Right cardiac atrium (tissue), 5 donors: ENCODE measurements at regions not wholly inside any gene's neighbourhood (a gene's known extent, or its start where the extent isn't known, plus 50 kb on each side); places are given as distances from the start of the nearest gene placed in this dataset.

ENCODE experiments used
- ATAC-seq, 2 donors: fragments of 200-7000 bp; cut with Tn5 transposase; one replicate each; pipeline versions ENCODE4 v1.8.0 to v1.9.1; 2020; ENCODE audit warnings: moderate library complexity in 2 of 2, mild to moderate bottlenecking in 1 of 2
- DNase-seq, 3 donors: peaks; one replicate each; pipeline ENCODE4 v3.0.0-alpha.2; 2020
- H3K27ac ChIP-seq: one replicate; pipeline ENCODE4 v1.5.1; 2013; ENCODE audit warnings: mild to moderate bottlenecking, low read length, control low read depth, moderate library complexity
- H3K27me3 ChIP-seq: one replicate; pipeline ENCODE4 v1.6.1; 2013; ENCODE audit not compliant: control insufficient read depth, insufficient read depth
- H3K4me1 ChIP-seq: one replicate; pipeline ENCODE4 v1.6.1; 2013; ENCODE audit warnings: low read length; ENCODE audit not compliant: control insufficient read depth, insufficient read depth
- H3K4me3 ChIP-seq: one replicate; pipeline ENCODE4 v1.5.1; 2013; ENCODE audit warnings: low read length, control low read depth
- H3K9me3 ChIP-seq: one replicate; pipeline ENCODE4 v1.6.1; 2013; ENCODE audit warnings: low read length; ENCODE audit not compliant: control insufficient read depth
- WGBS: extraction: QIAGEN DNeasy Blood & Tissue Kit; methylation state at CpG from one replicate; pipeline ENCODE4 v1.1.7; 2013; 5-methylcytosine and 5-hydroxymethylcytosine counted together
- intact Hi-C, 4 donors: fragments of 100-400 bp; cut with DNase I; formaldehyde crosslinking; loops; one replicate each; pipeline versions ENCODE4 v1.11.0 to v1.14.0; 2022 to 2023
- donor health status: healthy with polysubstance abuse.
- donor health status: DM: no; HTN: yes; CAD: no.
- donor health status: DM: no; HTN: no; CAD: no.
- donor health status: DM: no; HTN: yes; CAD: no; lungs with severe emphysema.
- donor health status: DM: yes; HTN: yes; CAD: no.

GRCh38 chr19:31633014-31633413, 283.8 kb upstream of the TSHZ3 start:
- DNase-seq: no peak
- Histone ChIP-seq H3K9me3 (no peaks in the 10 kb centered on the region), H3K4me1 (no peaks in the 10 kb centered on the region), H3K27ac (no peak overlapping the region), H3K4me3 (no peak overlapping the region), H3K27me3 (no peaks in the 10 kb centered on the region)
- 95% methylated on average over 8 of the region's 8 CpGs for WGBS
- no peak for ATAC-seq
- intact Hi-C loops: no loop called here

- ATAC-seq: no peak
- intact Hi-C loops: no loop called here
- Histone ChIP-seq H3K27ac (no peak overlapping the region), H3K27me3 (no peaks in the 10 kb centered on the region), H3K4me1 (no peaks in the 10 kb centered on the region), H3K9me3 (no peaks in the 10 kb centered on the region), H3K4me3 (no peak overlapping the region)
- 67% methylated on average over 1 of the region's 1 CpG for WGBS
- DNase-seq: no peak
Observed at GRCh38 chr19:31639306-31639705, 290.1 kb upstream of the TSHZ3 start.

DNA sequence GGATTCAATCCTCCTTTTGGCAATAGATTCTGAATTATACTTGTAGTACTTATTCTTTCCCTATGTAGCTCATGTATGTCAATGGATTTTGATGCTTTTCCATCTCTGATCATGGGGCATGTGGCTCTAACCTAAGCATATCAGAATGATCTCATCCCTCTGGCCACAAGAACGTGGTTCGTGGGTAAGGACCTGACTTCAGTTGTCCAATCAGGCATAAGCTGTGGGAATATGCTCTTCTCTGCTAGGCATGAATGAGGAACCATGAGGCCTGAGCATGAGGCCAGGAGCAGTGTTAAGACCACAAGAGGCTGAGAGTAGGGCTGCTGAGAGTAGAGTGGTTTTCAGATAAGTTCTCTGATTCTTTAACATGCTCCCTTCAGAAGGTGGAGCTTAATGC, 292.4 kb upstream of the TSHZ3 start:
- ATAC-seq: no peak
- no peaks in the 10 kb centered on the region for H3K9me3 ChIP-seq

DNA sequence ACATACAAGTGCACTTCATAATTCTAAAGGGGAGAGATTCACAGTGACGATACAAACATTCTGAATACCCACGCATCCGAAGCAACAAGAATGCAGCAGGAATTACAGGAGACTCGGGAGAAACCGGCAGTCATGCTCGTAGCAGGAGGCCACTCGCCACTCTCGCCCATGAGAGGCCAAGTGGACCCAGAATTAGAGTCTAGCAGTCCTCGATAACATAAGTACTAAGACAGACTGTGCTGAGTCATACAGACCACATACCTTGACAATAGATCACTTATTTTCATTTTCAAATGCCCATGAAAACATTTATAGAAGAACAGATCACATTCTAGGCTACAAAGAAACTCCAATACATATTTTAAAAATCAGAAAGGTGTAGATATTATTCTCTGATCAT, 299.1 kb upstream of the TSHZ3 start:
- no peak for DNase-seq
- Histone ChIP-seq H3K9me3 (no peaks in the 10 kb centered on the region), H3K4me3 (no peak overlapping the region), H3K4me1 (no peaks in the 10 kb centered on the region), H3K27ac (no peak overlapping the region), H3K27me3 (no peaks in the 10 kb centered on the region)
- intact Hi-C loops: no loop called here
- no peak for ATAC-seq
- 72% methylated on average over 9 of the region's 9 CpGs for WGBS

More for the DNA sequence above, 292.4 kb upstream of the TSHZ3 start:
- Histone ChIP-seq H3K27me3 (no peaks in the 10 kb centered on the region), H3K4me3 (no peak overlapping the region), H3K4me1 (no peaks in the 10 kb centered on the region), H3K27ac (no peak overlapping the region)
- 65% methylated on average over 2 of the region's 2 CpGs for WGBS
- intact Hi-C loops: no loop called here
- DNase-seq: no peak

DNA sequence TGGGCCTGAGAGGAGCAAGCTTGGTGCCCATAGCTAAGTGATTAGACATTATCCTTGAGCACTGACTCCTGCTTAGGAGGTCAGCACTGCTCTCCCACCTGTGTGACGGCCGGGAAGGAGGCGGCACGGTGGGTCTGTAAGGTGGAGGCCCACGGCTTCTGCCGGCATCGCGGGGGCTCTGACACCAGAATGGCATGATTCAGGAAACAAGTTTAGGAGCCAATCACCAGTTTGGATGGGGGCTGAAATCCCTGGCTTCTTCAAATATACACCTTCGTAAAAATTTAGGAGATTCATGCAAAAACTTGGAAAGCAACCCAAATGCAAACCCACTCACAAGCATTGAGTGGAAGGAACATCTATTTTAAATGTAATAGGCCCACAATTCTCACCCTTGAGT, 307.3 kb upstream of the TSHZ3 start:
- Histone ChIP-seq H3K27me3 (peaks cover 2% of the 10 kb centered on the region), H3K4me3 (no peak overlapping the region), H3K9me3 (no peaks in the 10 kb centered on the region), H3K4me1 (no peaks in the 10 kb centered on the region), H3K27ac (no peak overlapping the region)
- no peak for DNase-seq
- 94% methylated on average over 9 of the region's 9 CpGs for whole genome bisulfite sequencing
- intact Hi-C loops: no loop called here
- ATAC-seq: no peak

DNA sequence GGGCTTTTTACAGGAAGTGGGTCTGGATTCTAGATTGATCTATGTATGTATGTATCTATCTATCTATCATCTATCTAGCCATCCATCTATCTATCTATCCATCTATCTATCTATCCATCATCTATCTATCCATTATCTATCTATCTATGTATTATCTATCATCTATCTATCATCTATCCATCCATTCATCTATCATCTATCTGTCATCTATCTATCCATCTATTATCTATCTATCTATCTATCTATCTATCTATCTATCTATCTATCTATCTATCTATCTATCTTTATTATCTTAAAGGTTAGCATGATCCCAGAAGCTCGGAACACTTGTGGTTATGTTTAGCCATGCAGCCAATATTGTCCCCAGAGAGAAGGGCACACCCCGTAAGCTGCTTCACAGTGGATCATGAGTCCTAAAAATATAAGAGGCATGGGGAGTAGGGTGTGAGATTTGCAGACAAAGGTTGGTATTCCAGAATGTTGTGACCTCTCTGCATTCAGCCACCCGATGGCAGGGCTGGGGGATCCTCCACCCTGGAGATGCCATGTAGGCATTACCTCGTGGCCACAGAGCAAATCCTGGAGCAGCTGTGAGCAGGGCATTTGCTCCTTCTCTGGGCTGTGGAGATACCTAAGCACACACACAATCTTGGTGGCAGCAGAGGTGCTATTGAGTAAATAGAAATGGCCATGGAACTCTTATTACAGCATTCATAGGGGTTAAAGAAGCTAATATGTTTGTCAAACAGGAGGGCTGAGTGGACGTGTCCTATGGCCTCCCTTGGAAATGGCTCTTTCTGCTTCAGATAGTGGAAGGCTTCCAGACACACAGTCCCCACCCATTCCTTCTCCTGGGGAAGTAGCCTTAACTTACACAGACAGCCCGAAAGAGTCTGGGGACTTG, 310.0 kb upstream of the TSHZ3 start:
- 59% methylated on average over 6 of the region's 6 CpGs for WGBS
- intact Hi-C loops: no loop called here
- H3K4me3 ChIP-seq: no peak overlapping the region
- ATAC-seq (no peak), DNase-seq (no peak)
- H3K27me3 ChIP-seq: peaks cover 2% of the 10 kb centered on the region
- H3K4me1 ChIP-seq: no peaks in the 10 kb centered on the region
- no peaks in the 10 kb centered on the region for H3K9me3 ChIP-seq
- no peak overlapping the region for H3K27ac ChIP-seq

DNA sequence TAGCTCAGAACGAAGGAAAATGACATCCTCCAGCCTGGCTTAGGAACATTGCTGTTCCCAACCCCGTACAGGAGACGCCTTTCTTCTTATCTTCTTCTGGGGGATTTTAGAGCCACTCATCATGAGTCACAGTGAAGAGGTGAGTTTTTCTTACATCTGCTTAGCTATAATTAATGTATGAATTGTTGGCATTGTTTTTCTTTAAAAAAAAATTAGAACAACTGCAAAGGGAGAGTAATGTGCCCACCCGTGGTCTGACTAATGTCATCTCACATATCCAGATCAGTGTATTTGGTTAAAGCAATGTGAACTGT, 310.6 kb upstream of the TSHZ3 start:
- WGBS: 36% methylated on average over 4 of the region's 4 CpGs
- Histone ChIP-seq H3K27ac (no peak overlapping the region), H3K9me3 (no peaks in the 10 kb centered on the region), H3K27me3 (peaks cover 2% of the 10 kb centered on the region), H3K4me3 (no peak overlapping the region), H3K4me1 (no peaks in the 10 kb centered on the region)
- no peak for DNase-seq
- intact Hi-C loops: no loop called here
- no peak for ATAC-seq

GRCh38 chr19:31664096-31664495, 314.9 kb upstream of the TSHZ3 start:
- DNase-seq: no peak
- WGBS: 87% methylated on average over 7 of the region's 7 CpGs
- Histone ChIP-seq H3K9me3 (no peaks in the 10 kb centered on the region), H3K27ac (no peak overlapping the region), H3K4me3 (no peak overlapping the region), H3K27me3 (no peaks in the 10 kb centered on the region), H3K4me1 (no peaks in the 10 kb centered on the region)
- no peak for ATAC-seq
- intact Hi-C loops: no loop called here

GRCh38 chr19:31664997-31665396, 315.8 kb upstream of the TSHZ3 start:
- Histone ChIP-seq H3K4me3 (no peak overlapping the region), H3K27me3 (no peaks in the 10 kb centered on the region), H3K27ac (no peak overlapping the region), H3K9me3 (no peaks in the 10 kb centered on the region), H3K4me1 (no peaks in the 10 kb centered on the region)
- DNase-seq (no peak), ATAC-seq (no peak)
- intact Hi-C loops: no loop called here
- WGBS: 89% methylated on average over 6 of the region's 6 CpGs

DNA sequence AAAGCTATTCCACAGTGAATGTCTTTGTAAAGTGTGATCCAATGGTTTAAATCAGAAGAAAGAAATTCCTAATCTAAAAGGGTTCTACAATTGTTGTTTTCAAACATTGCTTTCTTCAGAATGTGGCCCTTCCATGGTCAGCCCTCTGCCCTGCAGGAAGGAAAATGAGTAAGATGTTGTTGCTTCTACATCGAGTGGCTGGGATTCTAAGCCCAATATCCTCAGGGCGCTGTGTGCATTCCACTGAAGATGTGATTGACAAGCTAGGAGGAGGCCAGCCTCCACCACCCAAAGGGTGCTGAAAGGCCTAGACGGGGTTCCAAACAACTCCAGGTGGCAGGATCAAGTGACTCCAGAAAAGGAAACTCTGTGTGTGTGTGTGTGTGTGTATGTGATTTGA, 316.9 kb upstream of the TSHZ3 start:
- DNase-seq (no peak), ATAC-seq (no peak)
- Histone ChIP-seq H3K27ac (no peak overlapping the region), H3K9me3 (no peaks in the 10 kb centered on the region), H3K4me1 (no peaks in the 10 kb centered on the region), H3K27me3 (no peaks in the 10 kb centered on the region), H3K4me3 (no peak overlapping the region)
- intact Hi-C loops: no loop called here
- 39% methylated on average over 3 of the region's 3 CpGs for WGBS

GRCh38 chr19:31667106-31667505, 317.9 kb upstream of the TSHZ3 start:
- Histone ChIP-seq H3K27ac (no peak overlapping the region), H3K9me3 (no peaks in the 10 kb centered on the region), H3K4me1 (no peaks in the 10 kb centered on the region), H3K4me3 (no peak overlapping the region), H3K27me3 (no peaks in the 10 kb centered on the region)
- WGBS: 77% methylated on average over 4 of the region's 4 CpGs
- intact Hi-C loops: no loop called here
- no peak for ATAC-seq
- DNase-seq: no peak

DNA sequence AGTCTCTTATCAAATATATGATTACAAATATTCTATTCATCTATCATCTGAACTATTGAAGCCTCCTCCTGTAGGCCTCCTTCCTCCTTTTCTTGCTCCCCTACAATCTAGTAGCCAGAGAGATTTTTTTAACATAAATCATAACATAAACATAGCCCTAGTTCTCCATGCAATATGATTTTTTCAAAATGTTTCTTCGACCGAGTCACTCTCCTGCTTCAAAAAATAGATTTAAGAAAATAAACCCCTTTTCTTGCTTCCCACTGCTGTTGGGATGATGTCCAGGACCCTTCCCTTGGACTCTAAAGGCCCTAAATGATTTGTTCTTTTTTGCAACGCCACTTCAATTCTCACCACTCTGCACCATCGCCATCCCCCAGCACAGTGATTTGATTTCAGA, 319.7 kb upstream of the TSHZ3 start:
- Histone ChIP-seq H3K4me3 (no peak overlapping the region), H3K4me1 (no peaks in the 10 kb centered on the region), H3K9me3 (no peaks in the 10 kb centered on the region), H3K27ac (no peak overlapping the region), H3K27me3 (no peaks in the 10 kb centered on the region)
- 89% methylated on average over 4 of the region's 4 CpGs for WGBS
- DNase-seq: no peak
- ATAC-seq: no peak
- intact Hi-C loops: no loop called here
